Peyer's patch (tissue), 4 donors: ENCODE measurements at regions not wholly inside any gene's neighbourhood (a gene's known extent, or its start where the extent isn't known, plus 50 kb on each side); places are given as distances from the start of the nearest gene placed in this dataset.

Experiments used
- DNase-seq, 3 donors: peaks; one replicate each; pipeline ENCODE4 v3.0.0-alpha.2; 2017 to 2019
- H3K27ac ChIP-seq, 4 donors: fragments of 200-600 bp; sonication (generic); one replicate each; pipeline ENCODE4 v1.5.1; 2016 to 2019
- H3K27me3 ChIP-seq, 2 donors: fragments of 200-600 bp; sonication (generic); one replicate each; pipeline ENCODE4 v1.5.1; 2019
- H3K36me3 ChIP-seq, 3 donors: fragments of 200-600 bp; sonication (generic); one replicate each; pipeline ENCODE4 v1.5.1; 2016 to 2019
- H3K4me1 ChIP-seq, 4 donors: fragments of 200-600 bp; sonication (generic); one replicate each; pipeline ENCODE4 v1.5.1; 2016 to 2019
- H3K4me3 ChIP-seq, 4 donors: fragments of 200-600 bp; sonication (generic); 1 replicate in 3 of 4; 2 replicates in 1 of 4; pipeline ENCODE4 v1.5.1; 2016 to 2019; ENCODE audit warnings: mild to moderate bottlenecking in 1 of 4
- H3K9me3 ChIP-seq, 4 donors: fragments of 200-600 bp; sonication (generic); one replicate each; pipeline ENCODE4 v1.5.1; 2016 to 2019; ENCODE audit warnings: mild to moderate bottlenecking in 1 of 4
- CTCF ChIP-seq, 6 experiments: fragments of 450-650 bp in 4 of 6; fragments of 200-600 bp in 2 of 6; sonication (generic) in 1 of 6; IDR thresholded peaks; one replicate each; pipeline ENCODE4 v1.5.1; 2017 to 2019; ENCODE audit warnings: antibody characterized with exemption in 6 of 6, mild to moderate bottlenecking in 3 of 6, moderate library complexity in 1 of 6
- POLR2A ChIP-seq, 2 donors: fragments of 450-650 bp; IDR thresholded peaks; one replicate each; pipeline ENCODE4 v1.5.1; 2017; ENCODE audit warnings: antibody characterized with exemption in 2 of 2, mild to moderate bottlenecking in 2 of 2, moderate library complexity in 2 of 2

- no peak overlapping the region for H3K4me3 ChIP-seq
- peaks cover 0 to 14% (median 2%) of the 10 kb centered on the region in 4 donors for H3K9me3 ChIP-seq
- no peak overlapping the region for H3K27ac ChIP-seq
- no peaks in the 10 kb centered on the region for H3K27me3 ChIP-seq
- no peaks in the 10 kb centered on the region for H3K4me1 ChIP-seq
- no peak for TF ChIP-seq CTCF (IDR thresholded peaks at IDR 0.05)
- TF ChIP-seq POLR2A (IDR thresholded peaks at IDR 0.05) = no peak
- H3K36me3 ChIP-seq = no peaks in the 10 kb centered on the region
- DNase-seq = no peak
These were observed 1538.2 kb downstream of the UQCRFS1 start for GRCh38 chr19:27674701-27675100.

GRCh38 chr19:27673986-27674385 lies 1539.0 kb downstream of the UQCRFS1 start:
- no peak for TF ChIP-seq POLR2A (IDR thresholded peaks at IDR 0.05)
- H3K27me3 ChIP-seq = no peaks in the 10 kb centered on the region
- no peak overlapping the region for H3K27ac ChIP-seq
- DNase-seq = no peak
- H3K4me3 ChIP-seq = no peak overlapping the region
- no peaks in the 10 kb centered on the region for H3K4me1 ChIP-seq
- H3K9me3 ChIP-seq = peaks cover 0 to 14% (median 2%) of the 10 kb centered on the region in 4 donors
- no peaks in the 10 kb centered on the region for H3K36me3 ChIP-seq

- Histone ChIP-seq H3K4me1 (no peaks in the 10 kb centered on the region), H3K27me3 (no peaks in the 10 kb centered on the region), H3K4me3 (no peak overlapping the region), H3K27ac (no peak overlapping the region), H3K9me3 (peaks cover 0 to 14% (median 2%) of the 10 kb centered on the region in 4 donors), H3K36me3 (no peaks in the 10 kb centered on the region)
- TF ChIP-seq POLR2A (IDR thresholded peaks at IDR 0.05) = no peak
- no peak for TF ChIP-seq CTCF (IDR thresholded peaks at IDR 0.05)
- no peak for DNase-seq
These were observed 1540.5 kb downstream of the UQCRFS1 start for GRCh38 chr19:27672309-27673047.

- DNase-seq = no peak
- TF ChIP-seq CTCF (IDR thresholded peaks at IDR 0.05) = no peak
- TF ChIP-seq POLR2A (IDR thresholded peaks at IDR 0.05) = no peak
- H3K27me3 ChIP-seq = no peaks in the 10 kb centered on the region
- H3K36me3 ChIP-seq = no peaks in the 10 kb centered on the region
- no peaks in the 10 kb centered on the region for H3K4me1 ChIP-seq
- peaks cover 0 to 14% (median 2%) of the 10 kb centered on the region in 4 donors for H3K9me3 ChIP-seq
- H3K27ac ChIP-seq = no peak overlapping the region
- no peak overlapping the region for H3K4me3 ChIP-seq
These were observed 1541.1 kb downstream of the UQCRFS1 start for GRCh38 chr19:27671876-27672275.

GRCh38 chr19:27660428-27660827 lies 1552.5 kb downstream of the UQCRFS1 start:
- TF ChIP-seq POLR2A (IDR thresholded peaks at IDR 0.05) (no peak), CTCF (IDR thresholded peaks at IDR 0.05) (no peak)
- Histone ChIP-seq H3K4me1 (no peaks in the 10 kb centered on the region), H3K27ac (no peak overlapping the region), H3K9me3 (peaks cover 0 to 16% (median 2%) of the 10 kb centered on the region in 4 donors), H3K36me3 (no peaks in the 10 kb centered on the region), H3K27me3 (no peaks in the 10 kb centered on the region), H3K4me3 (no peak overlapping the region)
- no peak for DNase-seq

DNA sequence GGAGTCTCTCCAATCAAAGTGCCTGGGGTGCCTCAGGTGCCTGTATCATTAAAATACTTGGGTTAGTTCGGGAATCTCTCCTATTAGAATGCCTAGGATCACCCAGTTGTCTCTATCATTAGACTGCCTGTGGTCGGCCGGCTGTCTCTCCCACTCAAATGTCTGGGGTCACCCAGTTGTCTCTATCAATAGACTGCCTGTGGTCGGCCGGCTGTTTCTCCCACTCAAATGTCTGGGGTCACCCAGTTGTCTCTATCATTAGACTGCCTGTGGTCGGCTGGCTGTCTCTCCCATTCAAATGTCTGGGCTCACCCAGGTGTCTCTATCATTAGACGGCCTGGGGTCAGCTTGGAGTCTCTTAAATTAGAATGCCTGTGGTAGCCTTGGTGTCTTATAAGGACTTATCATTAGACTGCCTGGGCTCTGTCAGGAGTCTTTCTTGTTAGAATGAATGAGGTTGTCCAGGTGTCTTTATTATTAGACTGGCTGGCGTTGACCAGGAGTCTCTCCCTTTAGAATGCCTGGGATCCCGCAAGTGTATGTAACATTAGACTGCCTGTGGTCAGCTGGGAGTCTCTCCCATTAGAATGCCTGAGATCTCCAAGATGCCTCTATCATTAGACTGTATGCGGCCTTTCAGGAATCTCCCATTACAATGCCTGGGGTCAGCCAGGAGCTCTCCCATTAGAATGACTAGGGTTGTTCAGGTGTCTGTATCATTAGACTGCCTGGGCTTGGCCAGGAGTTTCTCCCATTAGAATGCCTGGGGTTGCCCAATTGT lies 1555.5 kb downstream of the UQCRFS1 start:
- no peaks in the 10 kb centered on the region for H3K4me1 ChIP-seq
- no peak for TF ChIP-seq POLR2A (IDR thresholded peaks at IDR 0.05)
- no peak for TF ChIP-seq CTCF (IDR thresholded peaks at IDR 0.05)
- DNase-seq = no peak
- H3K36me3 ChIP-seq = no peaks in the 10 kb centered on the region
- no peak overlapping the region for H3K4me3 ChIP-seq
- H3K27me3 ChIP-seq = no peaks in the 10 kb centered on the region
- no peak overlapping the region for H3K27ac ChIP-seq
- H3K9me3 ChIP-seq = peaks cover 0 to 28% (median 4%) of the 10 kb centered on the region in 4 donors
